ENCODE measurements at regions not wholly inside any gene's neighbourhood (a gene's known extent, or its start where the extent isn't known, plus 50 kb on each side); places are given as distances from the start of the nearest gene placed in this dataset.
"Not testable (repeated sequence)": the region's sequence is repeated elsewhere in the genome, so short reads cannot be mapped to it uniquely, and the experiment has no call there.

DNA sequence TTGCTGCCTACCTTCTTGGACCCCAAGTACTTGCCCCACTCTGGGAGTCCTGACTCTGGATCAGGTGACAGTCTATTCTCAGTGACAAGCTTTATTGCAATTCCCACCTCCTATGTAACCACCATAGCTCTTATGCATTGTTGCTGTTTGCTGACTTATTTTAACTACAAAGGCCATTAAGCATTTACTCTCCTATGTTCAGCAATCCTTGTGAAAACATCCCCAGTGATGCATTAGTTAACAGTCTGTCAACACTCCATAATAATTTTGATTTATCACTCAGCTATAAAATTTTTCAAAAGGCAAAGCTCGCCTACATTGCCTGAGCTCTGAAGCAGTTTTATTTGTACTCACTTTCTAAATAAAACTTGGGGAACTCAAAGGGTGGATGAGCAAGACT, 871.8 kb upstream of the SORCS1 start:
- Mint-ChIP-seq H3K4me3 (no peak overlapping the region), H3K27me3 (no peaks in the 10 kb centered on the region), H3K9me3 (peaks cover 10 to 11% of the 10 kb centered on the region in 2 donors), H3K27ac (no peak overlapping the region), H3K4me1 (no peaks in the 10 kb centered on the region)
- no peak for DNase-seq
- ATAC-seq: no peak

DNA sequence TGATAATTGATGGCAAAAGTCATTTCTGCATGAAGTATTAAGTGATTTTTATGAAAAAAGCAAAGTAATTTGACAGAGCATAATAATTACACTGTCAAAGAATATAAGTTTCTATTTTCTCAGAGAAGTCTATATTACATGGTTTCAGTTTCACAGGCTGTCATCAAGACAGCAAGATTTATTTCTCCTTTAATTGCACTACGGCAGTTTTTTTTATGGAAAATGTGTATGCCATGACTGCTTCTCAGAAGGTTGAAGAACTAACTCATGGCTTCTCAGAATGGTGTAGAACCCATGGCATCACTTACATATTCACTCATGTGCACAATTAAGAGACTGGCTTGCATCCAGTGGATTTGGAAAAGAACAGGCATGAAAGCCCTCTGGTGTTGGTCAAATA, 870.3 kb upstream of the SORCS1 start:
- no peak for DNase-seq
- Mint-ChIP-seq H3K27me3 (no peaks in the 10 kb centered on the region), H3K4me3 (no peak overlapping the region), H3K4me1 (no peaks in the 10 kb centered on the region), H3K27ac (no peak overlapping the region), H3K9me3 (peaks cover 8 to 10% of the 10 kb centered on the region in 2 donors)
- ATAC-seq: no peak

DNA sequence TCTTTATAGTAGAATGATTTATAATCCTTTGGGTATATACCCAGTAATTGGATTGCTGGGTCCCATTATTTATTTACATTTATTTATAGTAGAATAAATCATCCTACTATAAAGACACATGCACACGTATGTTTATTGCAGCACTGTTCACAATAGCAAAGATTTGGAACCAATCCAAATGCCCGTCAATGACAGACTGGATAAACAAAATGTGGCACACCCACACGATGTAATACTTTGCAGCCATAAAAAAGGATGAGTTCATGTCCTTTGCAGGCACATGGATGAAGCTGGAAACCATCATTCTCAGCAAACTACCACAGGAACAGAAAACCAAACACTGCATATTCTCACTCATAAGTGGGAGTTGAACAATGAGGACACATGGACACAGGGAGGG, 869.0 kb upstream of the SORCS1 start:
- not testable (repeated sequence) for H3K4me1 Mint-ChIP-seq, ATAC-seq, H3K27me3 Mint-ChIP-seq, DNase-seq, H3K4me3 Mint-ChIP-seq, H3K9me3 Mint-ChIP-seq, H3K27ac Mint-ChIP-seq

DNA sequence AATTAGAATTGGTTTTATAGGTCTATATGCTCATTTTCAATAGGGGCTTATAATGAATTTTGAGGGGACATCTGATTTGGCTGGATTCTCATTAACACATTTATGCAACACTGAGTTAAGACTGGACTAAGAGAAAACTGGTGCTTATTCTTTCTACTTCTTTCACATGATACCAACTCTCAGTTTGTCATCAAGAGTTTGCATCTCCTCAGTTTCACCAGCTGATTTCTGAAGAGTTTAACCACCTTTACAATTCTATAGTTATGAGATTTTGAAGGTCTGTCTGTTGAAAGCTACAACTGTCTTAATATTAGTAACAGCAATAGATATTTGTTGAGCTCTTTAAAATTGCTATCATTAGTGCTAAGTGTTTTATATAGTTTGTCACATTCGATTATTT, 867.0 kb upstream of the SORCS1 start:
- Mint-ChIP-seq H3K9me3 (peaks cover 0 to 4% of the 10 kb centered on the region in 2 donors), H3K4me1 (no peaks in the 10 kb centered on the region), H3K27ac (no peak overlapping the region), H3K27me3 (no peaks in the 10 kb centered on the region), H3K4me3 (no peak overlapping the region)
- ATAC-seq (no peak), DNase-seq (no peak)

DNA sequence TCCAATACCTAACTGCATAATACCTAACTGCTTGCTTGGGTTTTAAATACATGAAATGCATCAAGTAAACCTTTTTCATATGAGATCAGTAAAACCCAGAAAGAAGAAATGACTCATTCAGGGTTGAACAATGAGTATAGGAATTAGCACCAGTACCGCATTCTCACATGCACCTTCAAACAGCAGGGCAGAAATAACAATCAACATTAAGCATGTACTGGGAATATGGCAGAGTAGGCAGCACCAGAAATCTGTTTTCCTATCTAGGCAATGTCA, 850.3 kb upstream of the SORCS1 start:
- no peak for ATAC-seq
- no peak overlapping the region for H3K27ac Mint-ChIP-seq
- no peak for DNase-seq
- no peak overlapping the region for H3K4me3 Mint-ChIP-seq
- peaks cover 8 to 11% of the 10 kb centered on the region in 2 donors for H3K9me3 Mint-ChIP-seq
- H3K27me3 Mint-ChIP-seq: no peaks in the 10 kb centered on the region
- no peaks in the 10 kb centered on the region for H3K4me1 Mint-ChIP-seq

DNA sequence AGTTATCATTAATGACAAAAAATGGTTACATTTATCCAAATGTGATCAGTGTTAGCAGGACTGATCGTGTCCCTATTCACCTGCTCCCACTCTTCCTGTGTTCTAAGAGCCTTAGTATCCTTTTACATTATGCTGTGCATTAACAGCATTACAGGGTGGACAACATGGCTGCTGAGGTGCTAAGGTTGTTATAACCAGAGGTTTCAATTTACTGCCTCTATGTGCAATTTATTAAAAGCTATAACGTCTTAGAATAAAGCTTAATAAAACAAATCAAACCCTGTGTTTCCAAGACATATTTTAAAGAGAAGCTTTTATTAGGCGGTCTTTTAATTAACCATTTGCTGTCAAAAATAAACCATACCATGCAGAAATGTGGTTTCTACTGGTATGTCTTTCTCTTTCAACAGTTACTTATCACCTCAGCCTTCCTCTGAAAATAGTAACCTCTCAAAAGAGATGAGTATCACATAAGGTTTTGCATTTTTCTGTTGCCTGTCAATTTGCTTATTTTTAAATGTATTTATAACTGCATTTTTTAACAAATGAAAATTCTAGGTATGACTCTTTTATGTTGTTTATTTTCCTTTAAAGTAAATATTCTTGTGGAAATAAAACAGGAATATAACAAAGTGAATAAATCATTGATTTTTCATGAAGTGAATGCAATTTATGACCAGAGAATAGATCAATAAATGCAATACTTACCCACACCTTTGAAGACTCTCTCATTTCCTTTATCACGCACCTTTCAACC, 849.8 kb upstream of the SORCS1 start:
- H3K27me3 Mint-ChIP-seq: no peaks in the 10 kb centered on the region
- ATAC-seq: no peak

DNA sequence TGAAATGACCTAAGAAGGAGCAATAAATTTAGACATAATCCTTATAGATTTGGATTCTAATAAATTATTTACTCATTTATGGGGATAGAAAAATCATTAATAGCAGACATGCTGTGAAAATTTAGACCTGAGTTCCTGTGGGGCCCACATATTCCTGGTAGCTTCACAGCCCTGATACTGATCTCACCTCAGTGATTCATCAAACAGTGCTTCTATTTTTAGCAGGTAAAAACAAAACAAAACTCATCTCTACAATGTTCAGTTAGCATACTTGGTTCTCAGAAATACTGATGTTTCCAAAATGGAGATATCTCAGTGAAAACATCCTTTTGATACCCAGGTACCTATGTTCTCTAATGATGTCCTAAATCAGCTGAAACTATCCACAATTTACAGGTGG, 841.1 kb upstream of the SORCS1 start:
- Mint-ChIP-seq H3K27me3 (no peaks in the 10 kb centered on the region), H3K4me3 (no peak overlapping the region), H3K27ac (no peak overlapping the region), H3K4me1 (no peaks in the 10 kb centered on the region), H3K9me3 (peaks cover 11 to 28% of the 10 kb centered on the region in 2 donors)
- DNase-seq (no peak), ATAC-seq (no peak)

More for the DNA sequence above, 849.8 kb upstream of the SORCS1 start:
- no peaks in the 10 kb centered on the region for H3K4me1 Mint-ChIP-seq
- no peak overlapping the region for H3K27ac Mint-ChIP-seq
- DNase-seq: no peak
- peaks cover 8 to 11% of the 10 kb centered on the region in 2 donors for H3K9me3 Mint-ChIP-seq
- H3K4me3 Mint-ChIP-seq: no peak overlapping the region

DNA sequence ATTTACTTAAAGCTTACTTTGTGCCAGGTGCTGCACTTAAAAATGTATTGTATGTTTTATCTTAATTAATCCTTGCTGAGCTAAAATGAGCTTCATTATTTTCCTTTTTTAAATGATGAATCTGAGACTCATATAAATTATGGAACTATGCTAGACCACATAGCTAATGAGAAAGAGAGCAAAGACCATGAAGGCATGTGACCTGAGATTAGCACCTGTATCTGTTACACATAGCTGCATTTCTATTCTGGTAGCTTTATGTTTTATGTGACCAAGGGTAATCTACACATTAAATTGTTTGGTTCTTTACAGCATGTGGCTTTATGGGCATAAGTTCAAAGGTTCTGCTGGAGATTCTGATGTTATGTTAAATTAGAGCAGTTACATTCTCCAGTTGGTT, 839.1 kb upstream of the SORCS1 start:
- H3K9me3 Mint-ChIP-seq: peaks cover 8 to 23% of the 10 kb centered on the region in 2 donors
- H3K4me1 Mint-ChIP-seq: no peaks in the 10 kb centered on the region
- DNase-seq (no peak), ATAC-seq (no peak)
- H3K27ac Mint-ChIP-seq: no peak overlapping the region
- H3K4me3 Mint-ChIP-seq: no peak overlapping the region
- H3K27me3 Mint-ChIP-seq: no peaks in the 10 kb centered on the region

DNA sequence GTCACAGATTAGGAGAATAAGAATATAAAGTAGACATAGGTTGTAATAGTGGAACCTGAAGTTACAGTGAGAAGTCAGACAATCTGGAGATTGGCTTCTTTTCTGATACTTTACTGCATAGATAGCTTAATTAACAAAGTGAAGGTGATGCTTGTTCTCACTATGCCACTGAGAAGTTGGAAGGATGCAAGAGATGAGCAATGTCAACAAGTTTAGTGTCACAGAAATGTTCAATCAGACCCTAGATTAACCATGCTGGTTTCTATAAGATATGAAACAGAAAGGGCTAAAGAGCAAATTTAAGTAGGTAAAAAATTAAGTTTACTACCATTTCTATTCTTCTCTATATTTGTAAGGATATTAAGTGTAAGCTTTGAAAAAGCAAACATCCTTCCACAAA, 838.6 kb upstream of the SORCS1 start:
- Mint-ChIP-seq H3K9me3 (peaks cover 4 to 18% of the 10 kb centered on the region in 2 donors), H3K27ac (no peak overlapping the region), H3K4me3 (no peak overlapping the region), H3K4me1 (no peaks in the 10 kb centered on the region), H3K27me3 (no peaks in the 10 kb centered on the region)
- ATAC-seq: no peak
- DNase-seq: no peak

DNA sequence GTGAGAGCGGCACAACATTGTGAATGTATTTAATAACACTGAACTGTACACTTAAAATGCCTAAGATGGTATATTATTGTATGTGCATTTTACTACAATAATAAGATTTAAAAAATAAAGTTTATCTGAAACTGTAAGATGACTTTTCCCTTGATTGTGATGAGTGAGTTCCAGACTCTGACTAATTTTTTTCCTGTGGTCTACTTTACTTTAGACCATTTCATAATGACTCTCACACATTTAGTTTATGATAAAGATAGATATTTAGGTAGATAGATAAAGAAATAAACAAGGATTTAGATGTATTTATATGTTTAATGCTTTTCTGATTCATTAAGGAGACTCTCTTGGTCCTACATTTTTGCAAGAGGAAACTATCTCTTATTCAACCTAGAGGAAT, 835.9 kb upstream of the SORCS1 start:
- Mint-ChIP-seq H3K9me3 (no peaks in the 10 kb centered on the region), H3K27me3 (no peaks in the 10 kb centered on the region), H3K4me1 (no peaks in the 10 kb centered on the region), H3K27ac (no peak overlapping the region), H3K4me3 (no peak overlapping the region)
- ATAC-seq (no peak), DNase-seq (no peak)

DNA sequence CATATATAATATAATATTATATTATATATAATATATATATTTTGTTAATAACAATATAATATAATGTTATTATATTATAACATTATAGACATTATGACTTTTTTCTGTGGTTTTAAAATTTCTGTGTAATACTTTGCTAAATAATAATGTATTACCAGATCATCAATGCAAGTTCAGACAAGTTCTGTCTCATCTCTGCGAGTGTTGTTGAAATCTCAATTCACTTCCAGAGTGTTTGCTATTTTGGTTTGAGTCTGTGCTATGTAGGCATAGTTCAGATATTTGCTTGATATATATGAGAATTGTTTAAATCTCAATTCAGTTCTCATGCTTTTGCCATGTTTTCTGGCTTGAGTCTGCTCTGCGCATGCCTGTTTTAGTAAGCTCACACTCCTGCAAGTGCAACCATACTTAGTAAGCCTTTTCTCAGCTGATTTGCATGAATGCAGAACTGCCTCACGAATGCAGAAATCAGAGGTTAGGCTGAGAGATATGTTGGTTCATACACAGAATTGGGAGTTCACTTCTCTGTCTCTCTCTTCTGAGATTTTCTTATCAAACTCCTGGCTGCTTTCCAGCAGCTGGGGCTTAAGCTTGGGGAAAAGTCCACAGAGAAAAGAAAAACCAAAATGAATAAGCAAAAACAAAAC, 830.2 kb upstream of the SORCS1 start:
- Mint-ChIP-seq H3K27me3 (no peaks in the 10 kb centered on the region), H3K4me1 (no peaks in the 10 kb centered on the region), H3K9me3 (no peaks in the 10 kb centered on the region), H3K4me3 (no peak overlapping the region), H3K27ac (no peak overlapping the region)
- DNase-seq: no peak
- ATAC-seq: no peak

DNA sequence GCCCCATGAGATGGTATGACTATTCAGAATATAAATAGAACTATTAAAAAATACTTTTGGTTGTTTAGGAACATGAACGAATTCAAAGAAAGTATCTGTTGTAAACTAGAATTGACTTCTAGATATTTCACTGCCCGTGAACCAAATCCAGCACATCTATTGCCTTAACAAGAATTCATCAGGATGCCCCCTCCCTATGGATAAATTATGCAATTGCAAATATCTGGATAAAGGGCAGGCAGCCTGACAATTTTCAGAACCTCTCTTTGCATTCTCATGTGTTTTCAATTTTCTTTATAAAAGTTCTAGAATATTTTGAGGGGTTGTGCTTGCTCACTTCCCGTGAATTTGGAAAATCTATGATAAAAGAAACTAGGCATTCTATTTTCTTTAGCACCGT, 822.1 kb upstream of the SORCS1 start:
- Mint-ChIP-seq H3K27me3 (no peaks in the 10 kb centered on the region), H3K4me1 (no peaks in the 10 kb centered on the region), H3K27ac (no peak overlapping the region), H3K9me3 (no peaks in the 10 kb centered on the region), H3K4me3 (no peak overlapping the region)
- DNase-seq: no peak
- ATAC-seq: no peak

DNA sequence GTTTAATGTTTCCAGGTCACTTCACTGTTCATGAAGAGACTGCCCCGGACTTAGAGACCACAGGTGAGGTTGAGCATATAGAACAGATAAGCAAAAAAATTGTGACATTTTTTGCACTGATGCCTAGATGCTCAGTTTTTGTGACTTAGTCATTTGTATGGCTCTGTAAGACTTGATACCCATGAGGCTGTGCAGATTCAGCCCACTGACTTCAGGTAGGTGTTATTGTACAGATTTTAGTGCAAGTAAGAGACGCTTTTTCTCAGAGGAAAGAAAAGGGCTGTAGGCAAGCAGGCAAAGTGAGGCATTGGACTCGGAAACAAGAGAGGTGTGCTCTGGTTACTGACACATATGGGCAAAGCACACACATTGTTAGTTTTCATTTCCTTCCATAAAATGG, 820.1 kb upstream of the SORCS1 start:
- no peaks in the 10 kb centered on the region for H3K9me3 Mint-ChIP-seq
- H3K4me1 Mint-ChIP-seq: no peaks in the 10 kb centered on the region
- no peak overlapping the region for H3K4me3 Mint-ChIP-seq
- no peaks in the 10 kb centered on the region for H3K27me3 Mint-ChIP-seq
- no peak for DNase-seq
- no peak overlapping the region for H3K27ac Mint-ChIP-seq
- ATAC-seq: no peak

DNA sequence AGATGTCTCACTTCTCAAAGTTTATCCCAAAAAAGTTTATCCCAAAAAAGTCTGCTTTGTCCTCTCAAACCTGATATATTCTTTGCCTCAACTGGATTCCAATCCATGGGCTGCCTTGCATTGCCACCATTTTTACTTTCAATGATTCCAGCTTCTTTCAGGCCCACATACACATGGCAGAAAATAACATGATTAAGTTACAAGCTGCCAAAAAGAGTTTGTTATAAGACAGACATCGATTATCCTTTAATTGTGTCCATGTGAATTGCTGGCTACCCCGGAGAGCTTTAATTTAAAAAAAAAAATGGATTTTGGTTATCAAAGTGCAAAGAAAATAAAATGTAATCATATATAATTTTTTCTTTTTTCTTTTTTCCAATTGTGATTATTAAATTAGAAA, 819.6 kb upstream of the SORCS1 start:
- Mint-ChIP-seq H3K4me3 (no peak overlapping the region), H3K9me3 (no peaks in the 10 kb centered on the region), H3K27me3 (no peaks in the 10 kb centered on the region), H3K27ac (no peak overlapping the region), H3K4me1 (no peaks in the 10 kb centered on the region)
- ATAC-seq (no peak), DNase-seq (no peak)

DNA sequence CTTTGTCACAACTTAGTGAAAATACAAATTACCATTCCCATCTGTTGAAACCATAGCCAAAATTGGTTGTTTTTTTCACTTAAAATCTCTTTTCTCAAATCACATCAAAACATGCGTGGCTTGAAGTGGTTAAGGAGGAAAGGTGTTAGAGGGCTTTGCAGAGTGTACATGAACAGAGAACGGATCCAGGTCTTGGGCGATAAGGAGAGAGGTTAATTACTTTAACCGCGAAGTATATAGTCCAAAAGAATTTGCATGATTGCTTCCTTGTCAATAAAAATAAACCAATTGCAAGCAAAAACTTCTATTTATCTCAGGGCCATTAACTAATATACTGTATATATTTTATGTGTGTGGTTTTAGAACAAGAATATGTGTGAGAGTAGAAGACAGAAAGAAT, 813.9 kb upstream of the SORCS1 start:
- H3K4me3 Mint-ChIP-seq: no peak overlapping the region
- no peak for ATAC-seq
- H3K27ac Mint-ChIP-seq: no peak overlapping the region
- DNase-seq: no peak
- no peaks in the 10 kb centered on the region for H3K27me3 Mint-ChIP-seq
- no peaks in the 10 kb centered on the region for H3K4me1 Mint-ChIP-seq
- peaks cover 7 to 14% of the 10 kb centered on the region in 2 donors for H3K9me3 Mint-ChIP-seq

DNA sequence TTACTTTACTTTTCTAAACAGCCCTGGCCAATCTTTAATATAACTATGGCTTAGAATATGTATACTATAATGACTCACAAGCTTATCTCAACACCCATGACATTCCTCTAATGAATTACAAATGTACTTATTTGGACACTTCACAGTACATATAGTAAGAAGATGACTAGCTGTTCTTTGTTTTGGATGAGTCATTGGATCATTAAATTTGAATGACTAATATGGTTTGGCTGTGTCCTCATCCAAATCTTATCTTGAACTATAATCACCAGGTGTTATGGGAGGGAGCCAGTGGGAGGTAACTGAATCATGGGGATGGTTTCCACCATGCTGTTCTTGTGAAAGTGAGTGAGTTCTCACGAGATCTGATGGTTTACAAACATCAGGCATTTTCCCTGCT, 807.5 kb upstream of the SORCS1 start:
- no peak for DNase-seq

DNA sequence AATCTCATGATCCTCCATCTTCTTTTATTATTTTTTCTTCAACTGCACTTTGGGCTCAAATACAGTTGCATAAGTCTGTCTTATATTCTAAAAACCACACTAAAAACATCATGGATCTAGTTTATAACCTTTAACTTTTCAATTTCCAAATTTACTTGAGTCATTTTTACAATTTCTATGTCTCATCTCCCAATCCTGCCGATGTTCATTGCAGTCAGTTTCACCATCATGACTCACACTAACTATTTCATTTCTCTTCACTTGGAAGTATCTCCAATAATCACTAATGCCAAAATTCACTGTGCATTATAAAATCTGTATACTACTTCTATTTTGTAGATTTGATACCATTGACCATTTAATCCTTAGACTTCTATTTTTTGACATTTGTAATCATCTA, 806.9 kb upstream of the SORCS1 start:
- Mint-ChIP-seq H3K4me1 (no peaks in the 10 kb centered on the region), H3K4me3 (no peak overlapping the region), H3K27ac (no peak overlapping the region), H3K27me3 (no peaks in the 10 kb centered on the region), H3K9me3 (peaks cover 12% of the 10 kb centered on the region in 2 donors)
- no peak for DNase-seq
- no peak for ATAC-seq

More for the DNA sequence above, 807.5 kb upstream of the SORCS1 start:
- Mint-ChIP-seq H3K4me1 (no peaks in the 10 kb centered on the region), H3K27ac (no peak overlapping the region), H3K27me3 (no peaks in the 10 kb centered on the region), H3K9me3 (peaks cover 8 to 12% of the 10 kb centered on the region in 2 donors), H3K4me3 (no peak overlapping the region)
- ATAC-seq: no peak

Measured in stimulated activated naive CD8-positive, alpha-beta T cell treated with anti-CD3 and anti-CD28 coated beads, Interleukin-15, amount 100 ng/mL, for 72 hours (primary cell).